Mesenchymal stem cell (in vitro differentiated cells and primary cell): ENCODE measurements at regions not wholly inside any gene's neighbourhood (a gene's known extent, or its start where the extent isn't known, plus 50 kb on each side); places are given as distances from the start of the nearest gene placed in this dataset.

Source experiments
- DNase-seq: peaks from one replicate; pipeline ENCODE4 v3.0.0-alpha.2; 2013
- H2AFZ ChIP-seq: one replicate; pipeline ENCODE4 v1.6.1; 2013; ENCODE audit warnings: low read depth, mild to moderate bottlenecking, control low read depth, inconsistent platforms, low read length, moderate library complexity
- H2AK5ac ChIP-seq: 2 replicates; pipeline ENCODE4 v1.6.1; 2013; ENCODE audit warnings: low read length, moderate library complexity, mild to moderate bottlenecking, inconsistent platforms; ENCODE audit not compliant: severe bottlenecking
- H2BK120ac ChIP-seq: one replicate; pipeline ENCODE4 v1.6.1; 2013; ENCODE audit warnings: low read depth, mild to moderate bottlenecking, inconsistent platforms, low read length, moderate library complexity
- H2BK12ac ChIP-seq, 2 experiments: one replicate each; pipeline ENCODE4 v1.6.1; 2013; ENCODE audit warnings: inconsistent platforms in 2 of 2, low read length in 2 of 2, mild to moderate bottlenecking in 2 of 2, moderate library complexity in 2 of 2, control low read depth in 1 of 2
- H2BK15ac ChIP-seq: one replicate; pipeline ENCODE4 v1.6.1; 2013; ENCODE audit warnings: mild to moderate bottlenecking, low read depth, inconsistent platforms; ENCODE audit not compliant: poor library complexity, severe bottlenecking
- H2BK5ac ChIP-seq: 2 replicates; pipeline ENCODE4 v1.6.1; 2013; ENCODE audit warnings: low read depth, mild to moderate bottlenecking, low read length, control low read depth, inconsistent platforms; ENCODE audit not compliant: poor library complexity, severe bottlenecking
- H3K14ac ChIP-seq, 2 experiments: one replicate each; pipeline ENCODE4 v1.6.1; 2013; ENCODE audit warnings: inconsistent platforms in 2 of 2, low read length in 2 of 2, control low read depth in 1 of 2, mild to moderate bottlenecking in 1 of 2, moderate library complexity in 1 of 2
- H3K18ac ChIP-seq, 2 experiments: one replicate each; pipeline ENCODE4 v1.6.1; 2013; ENCODE audit warnings: inconsistent platforms in 2 of 2, low read length in 2 of 2, control low read depth in 1 of 2, low read depth in 1 of 2, mild to moderate bottlenecking in 1 of 2
- H3K23ac ChIP-seq, 2 experiments: one replicate each; pipeline ENCODE4 v1.6.1; 2013; ENCODE audit warnings: inconsistent platforms in 2 of 2, low read length in 2 of 2, mild to moderate bottlenecking in 2 of 2, moderate library complexity in 2 of 2, control low read depth in 1 of 2
- H3K27ac ChIP-seq: 2 replicates; pipeline ENCODE4 v1.5.1; 2013; ENCODE audit warnings: mild to moderate bottlenecking, moderate library complexity, low read length, control low read depth, inconsistent platforms; ENCODE audit not compliant: poor library complexity, severe bottlenecking
- H3K27me3 ChIP-seq, 2 experiments: 2 replicates each; pipeline versions ENCODE4 v1.6.1 to v1.7.0; 2013; ENCODE audit warnings: low read length in 2 of 2, mild to moderate bottlenecking in 2 of 2, moderate library complexity in 2 of 2, control low read depth in 1 of 2, inconsistent platforms in 1 of 2; ENCODE audit not compliant: control insufficient read depth in 1 of 2, insufficient read depth in 1 of 2
- H3K36me3 ChIP-seq, 2 experiments: 2 replicates each; pipeline versions ENCODE4 v1.6.1 to v1.7.0; 2013; ENCODE audit warnings: low read length in 2 of 2, control low read depth in 1 of 2, inconsistent platforms in 1 of 2, low read depth in 1 of 2, mild to moderate bottlenecking in 1 of 2; ENCODE audit not compliant: insufficient read depth in 2 of 2, control insufficient read depth in 1 of 2
- H3K4ac ChIP-seq, 2 experiments: one replicate each; pipeline ENCODE4 v1.6.1; 2013; ENCODE audit warnings: inconsistent platforms in 2 of 2, low read length in 2 of 2, mild to moderate bottlenecking in 2 of 2, moderate library complexity in 2 of 2, control low read depth in 1 of 2, low read depth in 1 of 2
- H3K4me1 ChIP-seq: 2 replicates; pipeline ENCODE4 v1.6.1; 2013; ENCODE audit warnings: low read depth, low read length, control low read depth; ENCODE audit not compliant: control insufficient read depth, insufficient read depth
- H3K4me2 ChIP-seq: 2 replicates; pipeline ENCODE4 v1.6.1; 2013; ENCODE audit warnings: low read length, mild to moderate bottlenecking, inconsistent platforms; ENCODE audit not compliant: poor library complexity, severe bottlenecking
- H3K4me3 ChIP-seq, 2 experiments: 2 replicates each; pipeline versions ENCODE4 v1.5.1 to v1.7.0; 2013; ENCODE audit warnings: low read length in 2 of 2, mild to moderate bottlenecking in 2 of 2, control low read depth in 1 of 2, low read depth in 1 of 2; ENCODE audit not compliant: insufficient read depth in 1 of 2
- H3K79me1 ChIP-seq: replicated peaks from 2 replicates; pipeline ENCODE4 v1.6.1; 2013; ENCODE audit warnings: mild to moderate bottlenecking, control low read depth, low read length, inconsistent platforms; ENCODE audit not compliant: poor library complexity, severe bottlenecking
- H3K9ac ChIP-seq: 2 replicates; pipeline ENCODE4 v1.7.0; 2013; ENCODE audit warnings: mild to moderate bottlenecking, low read length, moderate library complexity
- H3K9me3 ChIP-seq: 2 replicates; pipeline ENCODE4 v1.7.0; 2013; ENCODE audit warnings: mild to moderate bottlenecking, low read length; ENCODE audit not compliant: control insufficient read depth
- H4K8ac ChIP-seq: one replicate; pipeline ENCODE4 v1.6.1; 2013; ENCODE audit warnings: inconsistent platforms, mild to moderate bottlenecking, low read length, moderate library complexity
- H4K91ac ChIP-seq: one replicate; pipeline ENCODE4 v1.6.1; 2013; ENCODE audit warnings: mild to moderate bottlenecking, low read length, inconsistent platforms
- WGBS: methylation state at CpG from one replicate; pipeline ENCODE4 v1.1.7; 2013; ENCODE audit warnings: mixed read lengths; 5-methylcytosine and 5-hydroxymethylcytosine counted together

DNA sequence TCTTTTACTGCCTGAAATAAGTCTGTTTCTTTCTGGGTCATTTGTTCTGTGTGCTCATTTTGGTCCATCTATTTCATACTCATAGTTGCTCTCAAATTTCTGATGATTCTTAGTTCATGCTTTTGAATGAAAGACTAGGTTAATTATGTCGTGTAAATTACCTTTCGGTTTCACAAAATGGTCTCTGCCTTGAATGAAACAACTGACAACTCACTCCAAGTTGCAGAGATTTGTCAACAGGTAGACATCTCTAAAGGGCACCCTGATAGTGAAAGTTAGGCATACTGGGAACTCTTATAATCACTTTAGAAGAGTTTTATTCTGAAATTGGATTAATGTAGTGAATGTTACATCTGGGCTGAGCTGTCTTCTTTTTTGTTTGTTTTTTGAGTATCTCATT is 726.9 kb downstream of the PDHA2 start:
- H4K8ac ChIP-seq: no peak overlapping the region
- 100% methylated on average over 2 of the region's 2 CpGs for WGBS
- H2AFZ ChIP-seq: no peak overlapping the region
- H2BK5ac ChIP-seq: no peak overlapping the region
- H3K27ac ChIP-seq: no peak overlapping the region
- no peak overlapping the region for H3K4me3 ChIP-seq
- H3K79me1 ChIP-seq: no peaks in the 10 kb centered on the region
- no peak overlapping the region for H3K14ac ChIP-seq
- no peak overlapping the region for H2BK120ac ChIP-seq
- no peak overlapping the region for H2BK12ac ChIP-seq
- no peak overlapping the region for H2AK5ac ChIP-seq
- no peaks in the 10 kb centered on the region for H3K9me3 ChIP-seq
- no peak overlapping the region for H3K18ac ChIP-seq
- no peak overlapping the region for H3K9ac ChIP-seq
- DNase-seq: no peak
- H3K4ac ChIP-seq: no peak overlapping the region
- H4K91ac ChIP-seq: no peak overlapping the region
- H3K23ac ChIP-seq: no peak overlapping the region
- no peak overlapping the region for H2BK15ac ChIP-seq
- H3K27me3 ChIP-seq: no peaks in the 10 kb centered on the region
- no peak overlapping the region for H3K4me2 ChIP-seq
- H3K4me1 ChIP-seq: no peaks in the 10 kb centered on the region
- H3K36me3 ChIP-seq: no peaks in the 10 kb centered on the region

DNA sequence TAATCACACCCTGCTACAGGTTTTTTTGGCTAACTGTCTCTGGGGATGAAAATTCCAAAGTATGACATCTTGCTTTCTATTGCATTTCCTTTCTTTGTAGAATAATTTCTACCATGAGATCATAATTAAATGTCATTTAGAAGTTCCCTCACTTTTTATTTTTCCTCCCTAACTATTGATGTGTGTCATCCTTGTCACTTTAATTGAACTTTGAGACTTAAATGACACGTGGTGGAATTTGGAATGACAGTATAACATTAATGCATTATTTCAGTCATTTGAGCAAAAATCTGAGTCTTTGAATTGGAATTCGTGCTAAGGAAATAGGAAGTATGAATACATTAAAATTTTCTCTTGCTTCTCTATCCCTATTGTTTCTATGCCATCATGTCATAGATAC is 745.4 kb downstream of the PDHA2 start:
- Histone ChIP-seq H3K4ac (no peak overlapping the region), H2BK12ac (no peak overlapping the region), H3K14ac (no peak overlapping the region), H3K27me3 (no peaks in the 10 kb centered on the region), H3K4me3 (no peak overlapping the region), H4K91ac (no peak overlapping the region), H2BK15ac (no peak overlapping the region), H4K8ac (no peak overlapping the region), H3K9ac (no peak overlapping the region), H2BK120ac (no peak overlapping the region), H3K4me2 (no peak overlapping the region), H3K27ac (no peak overlapping the region), H3K4me1 (no peaks in the 10 kb centered on the region), H2AFZ (no peak overlapping the region), H3K23ac (no peak overlapping the region), H3K79me1 (no peaks in the 10 kb centered on the region), H2BK5ac (no peak overlapping the region), H3K36me3 (no peaks in the 10 kb centered on the region), H3K9me3 (no peaks in the 10 kb centered on the region), H2AK5ac (no peak overlapping the region), H3K18ac (no peak overlapping the region)
- no peak for DNase-seq
- 83% methylated on average over 1 of the region's 2 CpGs for WGBS

DNA sequence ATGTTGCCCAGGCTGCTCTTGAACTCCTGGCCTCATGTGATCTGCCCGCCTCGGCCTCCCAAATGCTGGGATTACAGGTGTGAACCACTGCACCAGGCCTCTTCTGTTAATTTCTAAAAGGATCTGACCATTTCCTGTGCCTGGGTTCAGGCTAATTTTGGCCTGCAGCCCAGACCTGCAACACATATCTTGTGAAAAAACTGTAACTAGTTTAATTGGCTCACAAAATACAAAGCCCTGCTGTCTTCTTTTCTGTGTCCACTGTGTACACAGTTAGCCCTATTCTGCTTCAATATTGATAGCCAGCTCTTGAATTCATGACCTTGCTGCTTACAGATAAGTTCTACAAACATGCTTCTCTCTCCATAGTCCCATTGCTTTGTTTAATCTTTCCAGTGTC is 753.5 kb downstream of the PDHA2 start:
- Histone ChIP-seq H2BK15ac (no peak overlapping the region), H2BK12ac (no peak overlapping the region), H3K4ac (no peak overlapping the region), H3K27ac (no peak overlapping the region), H3K4me2 (no peak overlapping the region), H2BK120ac (no peak overlapping the region), H3K18ac (no peak overlapping the region), H2BK5ac (no peak overlapping the region), H3K9me3 (no peaks in the 10 kb centered on the region), H3K36me3 (no peaks in the 10 kb centered on the region), H2AFZ (no peak overlapping the region), H3K4me3 (no peak overlapping the region), H3K9ac (no peak overlapping the region), H4K8ac (no peak overlapping the region), H3K4me1 (no peaks in the 10 kb centered on the region), H4K91ac (no peak overlapping the region), H3K23ac (no peak overlapping the region), H3K79me1 (no peaks in the 10 kb centered on the region), H2AK5ac (no peak overlapping the region), H3K14ac (no peak overlapping the region), H3K27me3 (no peaks in the 10 kb centered on the region)
- WGBS: 92% methylated on average over 2 of the region's 2 CpGs
- no peak for DNase-seq

DNA sequence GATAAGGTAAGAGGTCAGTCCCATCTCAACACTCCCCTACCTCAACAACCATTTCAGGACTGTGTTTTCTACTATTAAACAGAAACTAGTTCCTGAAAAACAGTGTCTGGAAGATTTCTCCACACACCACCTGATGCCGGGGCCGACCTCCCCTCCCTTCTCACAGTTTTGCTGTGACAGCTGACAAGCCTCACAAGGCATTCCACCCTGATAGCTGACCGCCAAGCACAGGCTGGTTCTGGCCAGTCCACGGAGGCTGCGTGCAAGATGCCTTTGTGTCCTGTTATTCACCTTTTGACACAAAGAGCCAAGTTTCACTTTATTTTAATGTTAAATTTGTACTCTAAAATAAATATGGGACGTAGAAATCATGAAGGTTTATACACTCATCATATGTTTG is 758.6 kb downstream of the PDHA2 start:
- no peak overlapping the region for H3K4me3 ChIP-seq
- no peak overlapping the region for H2BK120ac ChIP-seq
- H3K14ac ChIP-seq: no peak overlapping the region
- H3K79me1 ChIP-seq: no peaks in the 10 kb centered on the region
- no peak overlapping the region for H3K4me2 ChIP-seq
- H3K18ac ChIP-seq: no peak overlapping the region
- no peaks in the 10 kb centered on the region for H3K27me3 ChIP-seq
- no peak overlapping the region for H2BK12ac ChIP-seq
- H3K23ac ChIP-seq: no peak overlapping the region
- no peak overlapping the region for H2AFZ ChIP-seq
- H3K4me1 ChIP-seq: no peaks in the 10 kb centered on the region
- no peak overlapping the region for H2AK5ac ChIP-seq
- WGBS: 67% methylated on average over 3 of the region's 6 CpGs
- no peak overlapping the region for H4K91ac ChIP-seq
- H3K27ac ChIP-seq: no peak overlapping the region
- H3K36me3 ChIP-seq: no peaks in the 10 kb centered on the region
- DNase-seq: no peak
- no peak overlapping the region for H2BK5ac ChIP-seq
- no peak overlapping the region for H4K8ac ChIP-seq
- no peak overlapping the region for H3K9ac ChIP-seq
- H2BK15ac ChIP-seq: no peak overlapping the region
- no peak overlapping the region for H3K4ac ChIP-seq
- no peaks in the 10 kb centered on the region for H3K9me3 ChIP-seq
